NCI-H187 (cell line): ENCODE measurements at regions not wholly inside any gene's neighbourhood (a gene's known extent, or its start where the extent isn't known, plus 50 kb on each side); places are given as distances from the start of the nearest gene placed in this dataset.
"Not testable (repeated sequence)": the region's sequence is repeated elsewhere in the genome, so short reads cannot be mapped to it uniquely, and the experiment has no call there.

Source experiments
- DNase-seq, 2 experiments: peaks; one replicate each; lab custom pipeline; 2025; lab: John Stamatoyannopoulos, UW

DNA sequence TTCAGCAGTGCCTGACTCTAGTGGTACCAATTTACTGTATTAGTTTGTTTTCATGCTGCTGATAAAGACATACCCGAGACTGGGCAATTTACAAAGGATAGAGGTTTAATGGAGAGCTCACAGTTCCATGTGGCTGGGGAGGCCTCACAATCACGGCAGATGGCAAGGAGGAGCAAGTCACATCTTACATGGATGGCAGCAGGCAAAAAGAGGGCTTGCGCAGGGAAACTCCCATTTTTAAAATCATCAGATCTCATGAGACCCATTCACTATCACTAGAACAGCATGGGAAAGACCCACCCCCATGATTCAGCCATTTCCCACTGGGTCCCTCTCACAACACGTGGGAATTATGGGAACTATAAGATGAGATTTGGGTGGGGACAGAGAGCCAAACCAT lies 243.7 kb upstream of the KLF3 start:
- not testable (repeated sequence) for DNase-seq

DNA sequence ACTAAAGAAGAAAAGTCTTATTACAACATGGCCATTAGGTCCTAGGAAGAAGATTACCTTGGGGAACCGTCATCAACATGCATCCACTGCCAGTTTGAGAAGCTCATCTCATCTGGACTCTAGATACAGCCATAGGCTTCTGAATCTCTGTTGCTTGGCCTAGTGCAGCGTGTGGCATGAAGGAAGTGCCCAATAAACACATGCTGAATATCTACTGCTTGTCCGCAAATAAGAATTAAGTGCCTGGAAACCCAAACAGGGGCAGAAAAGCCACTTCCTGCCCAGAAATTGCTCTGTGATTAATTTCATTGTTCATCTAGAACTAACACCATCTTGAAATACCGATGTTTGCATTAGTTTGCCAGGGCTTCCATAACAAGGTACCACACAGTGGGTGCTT lies 241.1 kb upstream of the KLF3 start:
- no peak for DNase-seq

DNA sequence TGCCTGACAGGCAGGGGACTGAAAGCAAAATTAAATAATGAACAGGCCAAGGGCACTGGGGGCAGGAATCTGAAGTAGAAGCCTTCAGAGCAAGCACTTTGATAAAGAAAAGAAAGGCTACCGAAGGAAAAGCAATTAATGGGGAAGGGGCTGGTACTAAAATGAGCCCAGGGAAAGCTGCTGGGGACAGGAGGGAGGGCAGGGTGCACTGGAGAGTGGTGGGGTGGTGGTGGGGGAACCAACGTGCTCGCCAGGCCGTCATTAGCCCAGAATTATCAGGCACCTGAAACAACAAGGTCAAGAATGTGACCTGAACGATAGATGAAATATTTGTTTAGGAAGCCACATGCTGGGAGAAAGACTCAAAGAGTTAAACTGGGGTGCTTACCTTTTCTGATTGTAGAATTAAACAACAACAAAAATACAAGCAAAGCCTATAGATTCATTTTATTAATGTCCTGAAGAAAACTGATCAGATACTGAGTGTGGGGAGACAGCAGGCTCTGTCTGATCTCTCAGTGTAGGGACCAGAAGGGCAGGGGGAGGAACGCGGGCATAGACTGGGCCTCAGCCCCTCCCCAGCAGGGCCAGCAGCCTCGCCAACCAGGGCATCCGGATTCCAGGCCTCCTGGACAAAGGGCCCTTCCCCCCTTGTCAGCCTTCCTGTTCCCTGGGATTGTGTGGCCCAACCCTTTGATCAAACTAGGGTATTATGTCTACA lies 239.7 kb upstream of the KLF3 start:
- DNase-seq, result no peak

- DNase-seq, result no peak
These were observed 237.5 kb upstream of the KLF3 start for GRCh38 chr4:38426532-38426931.

- DNase-seq, result no peak
These were observed 233.2 kb upstream of the KLF3 start for GRCh38 chr4:38430841-38431240.

DNA sequence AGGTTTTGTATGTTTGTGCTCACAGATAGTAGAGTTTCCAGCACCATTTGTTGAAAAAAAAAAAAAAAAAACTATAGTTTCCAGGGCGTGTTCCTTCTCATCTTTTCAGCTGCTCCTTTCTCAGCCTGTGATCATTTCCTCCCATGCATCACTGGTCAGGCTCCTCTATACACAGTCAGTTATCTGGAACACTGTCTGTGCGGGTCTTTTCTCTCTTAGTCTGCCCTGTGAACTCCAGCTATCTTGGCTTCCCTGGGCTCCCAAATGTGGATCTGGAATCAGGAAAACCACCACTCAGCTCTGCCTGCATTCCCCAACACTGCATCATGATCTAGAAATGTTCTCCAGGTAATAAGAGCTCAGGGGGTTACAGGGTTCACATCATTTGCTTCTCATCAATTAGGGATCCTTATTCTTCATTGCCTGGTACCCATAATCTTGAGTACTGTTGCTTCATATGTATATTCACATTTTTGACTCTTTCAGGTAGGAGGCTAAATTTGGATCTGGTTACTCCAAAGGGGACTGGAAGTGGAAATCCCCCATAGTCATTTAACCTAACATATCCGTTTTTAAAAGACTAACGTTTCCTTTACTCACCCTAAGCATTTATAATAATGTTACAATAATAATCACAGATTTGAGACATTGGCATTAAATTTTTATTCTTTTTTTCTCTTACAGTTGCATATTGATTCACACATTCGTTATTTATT lies 221.8 kb upstream of the KLF3 start:
- no peak for DNase-seq

GRCh38 chr4:38449506-38450174 lies 214.4 kb upstream of the KLF3 start:
- DNase-seq, result no peak

- no peak for DNase-seq
These were observed 212.0 kb upstream of the KLF3 start for GRCh38 chr4:38452009-38452408.

DNA sequence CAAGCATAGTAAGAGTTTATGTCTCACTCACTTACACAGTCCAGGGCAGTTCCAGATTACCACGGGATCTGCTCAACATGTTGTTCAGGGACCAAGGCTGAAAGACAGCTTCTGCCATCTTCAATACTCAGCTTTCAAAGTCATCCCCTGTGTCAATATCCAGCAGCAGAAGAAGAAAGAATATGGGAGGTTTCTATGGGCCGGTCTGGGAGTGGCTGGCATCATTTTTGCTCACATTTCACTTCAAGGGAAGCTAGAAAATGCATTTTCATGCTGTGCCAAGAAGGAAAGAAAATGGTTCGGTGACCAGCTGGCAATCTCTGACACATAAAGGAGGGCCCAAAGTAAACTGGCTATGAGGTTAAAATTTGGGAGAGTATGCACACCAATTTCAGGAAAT lies 211.5 kb upstream of the KLF3 start:
- DNase-seq, result no peak

DNA sequence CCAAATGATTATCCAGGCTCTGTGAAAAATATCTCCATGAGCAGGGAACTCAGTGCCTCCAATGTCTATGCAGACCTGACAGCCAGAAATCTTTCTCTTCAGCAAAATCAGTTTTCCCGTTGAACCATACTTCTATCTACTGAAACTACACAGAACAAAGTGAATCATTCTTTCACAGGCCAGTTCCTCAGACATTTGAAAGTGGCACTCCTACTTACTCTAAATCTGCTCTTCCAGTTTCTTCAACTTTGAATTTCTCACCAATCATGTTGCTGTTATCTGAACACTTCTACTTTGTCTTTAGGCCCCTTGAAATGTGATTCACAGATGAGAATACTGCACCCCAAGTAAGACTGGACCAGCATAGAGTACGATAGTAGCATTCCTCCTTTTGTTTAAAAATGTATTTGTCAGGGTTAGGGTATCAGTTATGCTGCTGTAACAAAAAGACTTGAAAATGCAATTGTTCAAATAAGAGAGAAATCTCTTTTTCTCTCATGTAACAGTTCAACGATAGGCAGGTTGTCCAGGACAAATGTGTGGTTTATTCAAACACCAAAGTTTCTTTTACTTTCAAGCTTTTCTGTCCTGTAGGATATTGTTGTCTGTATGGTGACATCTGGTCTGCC lies 210.6 kb upstream of the KLF3 start:
- DNase-seq, result no peak

- DNase-seq, result no peak
These were observed 209.7 kb upstream of the KLF3 start for GRCh38 chr4:38454284-38454683.

DNA sequence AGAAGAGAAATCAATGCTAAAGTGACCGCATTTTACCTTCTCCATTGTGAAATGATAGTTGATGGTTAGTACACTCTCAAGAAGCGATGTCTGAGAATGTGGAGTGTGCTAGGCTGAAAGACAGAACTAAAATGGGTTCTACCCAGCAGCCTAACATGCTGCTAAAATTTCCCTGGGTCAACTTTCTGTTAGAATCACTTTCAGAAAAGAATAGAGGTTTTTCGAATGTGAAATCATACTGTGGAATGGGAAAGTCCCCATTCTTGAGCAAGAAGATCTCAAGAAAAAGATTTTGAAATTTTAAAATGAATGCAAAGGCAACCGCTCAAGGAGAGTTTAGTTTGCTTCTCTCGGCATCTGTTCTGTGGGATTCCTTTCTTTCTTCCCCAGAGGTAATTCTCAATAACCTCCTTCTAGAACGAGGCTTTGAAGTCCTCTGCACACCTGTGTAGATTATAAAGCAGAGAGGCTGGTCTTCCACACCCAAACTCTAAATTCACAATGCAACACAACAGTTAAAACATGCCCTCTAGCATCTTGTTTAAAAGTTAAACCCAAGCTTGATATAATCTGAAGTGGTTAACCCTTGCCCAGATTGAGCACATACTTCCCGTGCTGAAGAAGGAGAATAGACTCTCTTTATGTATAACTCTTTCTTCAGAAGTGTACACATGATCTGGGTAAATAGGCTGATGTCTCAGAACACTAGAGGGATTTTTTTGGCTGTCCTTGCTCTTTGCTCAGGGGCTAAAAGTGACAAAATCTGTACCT lies 208.7 kb upstream of the KLF3 start:
- DNase-seq, result no peak

DNA sequence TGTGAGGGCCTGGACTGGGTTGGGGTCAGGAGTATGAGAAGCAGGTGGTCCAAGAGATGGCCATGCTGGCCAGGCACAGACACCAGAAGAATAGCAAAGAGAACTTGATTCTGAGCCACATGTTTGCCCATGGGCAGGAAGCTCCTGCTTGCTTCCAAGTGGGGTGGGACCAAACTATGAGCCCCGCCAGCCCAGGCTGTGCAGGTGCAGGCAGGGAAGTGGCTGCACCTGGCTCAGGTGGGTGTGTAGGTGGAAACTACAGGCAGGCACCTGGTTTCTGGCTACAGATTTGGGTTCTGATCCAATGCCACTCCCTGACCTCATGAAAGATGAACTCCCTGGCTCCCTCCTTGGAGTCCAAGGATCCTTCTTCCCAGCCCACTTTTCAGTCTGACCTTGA lies 207.9 kb upstream of the KLF3 start:
- no peak for DNase-seq

GRCh38 chr4:38461342-38461741 lies 202.7 kb upstream of the KLF3 start:
- DNase-seq, result no peak

DNA sequence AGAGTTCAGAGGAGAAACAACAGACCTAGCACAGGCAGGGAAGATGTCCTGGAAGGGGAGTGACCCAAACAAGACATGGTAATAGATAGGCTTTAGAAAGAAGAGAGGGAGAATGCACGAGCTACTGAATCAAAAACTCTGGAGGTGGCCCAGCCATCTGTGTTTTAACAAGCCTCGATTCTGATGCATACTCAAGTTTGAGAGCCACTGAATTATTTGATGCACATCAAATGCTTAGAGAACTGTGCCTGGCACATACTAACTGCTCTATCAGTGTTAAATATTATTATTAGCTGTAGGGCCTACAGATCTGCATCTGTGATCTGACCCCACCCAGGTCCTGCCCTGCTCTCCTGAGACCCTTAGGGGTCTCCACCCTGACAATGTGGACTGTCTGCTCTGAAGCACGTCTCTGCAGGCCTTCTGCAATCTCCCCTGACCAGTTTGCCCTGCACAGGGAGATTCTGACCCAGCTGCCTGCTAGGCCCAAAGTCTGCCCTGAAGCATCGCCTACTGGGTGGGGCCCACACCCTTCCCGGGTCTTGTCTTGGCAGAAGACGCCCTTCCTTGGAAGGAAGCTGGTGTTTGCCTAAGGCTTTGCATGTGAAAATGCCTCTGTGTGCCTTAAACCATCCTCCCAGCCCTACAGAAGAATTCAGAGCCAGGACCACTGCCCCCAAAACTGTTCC lies 201.5 kb upstream of the KLF3 start:
- no peak for DNase-seq

- no peak for DNase-seq
These were observed 200.6 kb upstream of the KLF3 start for GRCh38 chr4:38463268-38463958.

- no peak for DNase-seq
These were observed 199.7 kb upstream of the KLF3 start for GRCh38 chr4:38464328-38464727.

DNA sequence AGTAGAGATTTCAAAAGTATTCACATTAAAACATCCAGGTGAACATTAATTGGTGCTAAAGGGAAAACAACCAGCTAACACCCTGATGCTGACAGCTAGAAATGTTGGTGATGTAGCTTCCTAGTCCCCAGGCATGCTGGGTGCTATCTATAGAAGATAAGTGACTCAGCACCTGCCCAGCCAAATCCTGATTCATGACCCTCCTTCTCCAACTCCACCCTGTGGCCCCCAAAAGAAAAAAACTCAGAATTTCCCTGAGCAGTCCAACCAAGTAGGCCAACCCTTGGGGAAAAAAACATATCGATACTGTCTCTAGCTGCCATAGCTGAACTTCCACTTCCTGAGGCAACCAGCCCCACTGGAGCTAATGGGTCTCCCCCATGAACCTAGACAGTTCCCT lies 197.6 kb upstream of the KLF3 start:
- no peak for DNase-seq

DNA sequence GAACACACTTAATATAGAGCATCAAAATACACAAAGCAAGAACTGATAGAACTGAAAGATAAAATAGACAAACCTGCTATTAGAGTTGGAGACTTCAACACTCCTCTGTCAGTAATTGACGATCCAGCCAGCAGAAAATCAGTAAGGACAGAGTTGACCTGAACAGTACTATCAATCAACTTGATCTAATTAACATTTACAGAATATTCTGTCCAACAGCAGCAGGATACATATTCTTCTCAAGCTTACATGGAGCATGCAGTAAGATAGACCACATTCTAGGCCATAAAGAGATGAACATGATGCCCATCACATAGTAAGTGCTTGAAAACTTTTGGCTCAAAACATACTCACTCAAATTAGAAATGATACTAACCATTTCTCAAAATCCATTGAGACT lies 196.7 kb upstream of the KLF3 start:
- DNase-seq, result no peak

DNA sequence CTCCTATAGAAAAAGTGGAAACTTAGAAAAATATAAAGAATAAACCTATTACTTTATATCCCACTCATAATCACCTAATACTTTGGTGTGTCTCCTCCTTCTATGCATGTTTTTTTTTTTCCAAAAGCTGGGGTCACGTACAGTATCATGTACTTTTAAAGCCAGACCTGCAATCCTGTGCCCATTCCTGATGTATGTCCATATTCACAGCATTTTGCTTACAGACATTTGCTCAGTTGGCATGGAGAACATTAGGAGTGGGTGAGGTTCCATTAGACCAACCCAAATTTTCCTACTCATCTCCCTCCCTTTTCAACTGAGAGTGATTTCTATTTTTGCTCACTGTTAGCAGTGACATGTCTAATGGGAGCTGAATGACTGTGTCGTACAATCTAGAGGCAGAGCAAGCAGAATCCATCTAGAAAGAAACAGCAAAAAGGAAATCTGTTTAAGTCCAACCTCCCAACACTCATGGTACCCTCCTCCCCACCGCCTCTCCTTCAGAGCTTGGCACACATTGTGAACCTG lies 195.6 kb upstream of the KLF3 start:
- no peak for DNase-seq

DNA sequence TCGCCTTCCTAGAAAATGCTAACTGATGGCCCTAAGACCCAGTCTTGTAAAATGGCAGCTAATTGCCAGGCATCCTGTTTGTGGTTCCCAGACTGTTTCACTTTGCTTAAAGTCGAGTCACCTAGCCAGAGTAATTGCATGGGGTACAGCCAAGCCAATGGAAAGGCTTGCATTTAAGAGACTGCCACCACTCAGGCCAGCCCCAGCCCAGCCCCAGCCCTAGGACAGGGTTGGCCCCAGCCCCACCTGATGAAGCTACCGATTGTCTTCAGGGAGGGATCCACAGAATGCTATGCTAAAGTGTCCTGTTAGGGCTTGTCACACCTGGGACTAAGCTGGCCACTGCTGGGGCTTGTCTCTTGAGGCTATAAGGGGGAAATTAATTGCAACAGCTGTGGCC lies 194.6 kb upstream of the KLF3 start:
- no peak for DNase-seq
